Common myeloid progenitor, CD34-positive (primary cell): ENCODE measurements at regions not wholly inside any gene's neighbourhood (a gene's known extent, or its start where the extent isn't known, plus 50 kb on each side); places are given as distances from the start of the nearest gene placed in this dataset.

ENCODE experiments used
- CTCF ChIA-PET: fragments of 350-600 bp; sonication (Branson Sonifier 250); formaldehyde crosslinking; loops from one replicate; lab custom pipeline; 2021; ENCODE audit warnings: antibody characterized with exemption; lab: Charles Lee
- POLR2A ChIA-PET: fragments of 350-600 bp; sonication (Branson Sonifier 250); formaldehyde crosslinking; loops from one replicate; lab custom pipeline; 2021; ENCODE audit warnings: antibody characterized with exemption; lab: Charles Lee
- DNase-seq, 3 donors: peaks; one replicate each; pipeline versions ENCODE4 v3.0.0 to v3.0.0-alpha.2; 2013
- H3K27ac ChIP-seq, 2 experiments: 1 replicate in 1 of 2; 2 replicates in 1 of 2; pipeline ENCODE4 v1.7.0; 2013; ENCODE audit warnings: inconsistent platforms in 2 of 2, low read length in 2 of 2, mild to moderate bottlenecking in 2 of 2, low read depth in 1 of 2, moderate library complexity in 1 of 2; ENCODE audit not compliant: severe bottlenecking in 2 of 2, insufficient read depth in 1 of 2, poor library complexity in 1 of 2
- H3K27me3 ChIP-seq, 5 experiments: replicated peaks in 2 of 5; 1 replicate in 3 of 5; 2 replicates in 2 of 5; pipeline versions ENCODE4 v1.6.1 to v1.7.0; 2013; ENCODE audit warnings: low read length in 4 of 5, mild to moderate bottlenecking in 2 of 5, moderate library complexity in 2 of 5, inconsistent platforms in 1 of 5; ENCODE audit not compliant: insufficient read depth in 5 of 5, control insufficient read depth in 4 of 5
- H3K36me3 ChIP-seq, 4 experiments: 1 replicate in 2 of 4; 2 replicates in 2 of 4; pipeline versions ENCODE4 v1.6.1 to v1.7.0; 2013; ENCODE audit warnings: low read length in 3 of 4, control low read depth in 1 of 4, mild to moderate bottlenecking in 1 of 4; ENCODE audit not compliant: control insufficient read depth in 4 of 4, insufficient read depth in 4 of 4
- H3K4me1 ChIP-seq, 4 experiments: 1 replicate in 3 of 4; 2 replicates in 1 of 4; pipeline versions ENCODE4 v1.6.1 to v1.7.1; 2013; ENCODE audit warnings: low read length in 3 of 4, mild to moderate bottlenecking in 3 of 4, control low read depth in 1 of 4, inconsistent platforms in 1 of 4, moderate library complexity in 1 of 4; ENCODE audit not compliant: control insufficient read depth in 4 of 4, insufficient read depth in 4 of 4; ENCODE audit errors: control extremely low read depth in 1 of 4
- H3K4me3 ChIP-seq, 7 experiments: 1 replicate in 4 of 7; 2 replicates in 3 of 7; pipeline versions ENCODE4 v1.5.1 to v1.7.0; 2013; ENCODE audit warnings: mild to moderate bottlenecking in 7 of 7, low read length in 6 of 7, moderate library complexity in 6 of 7, inconsistent platforms in 2 of 7, low read depth in 2 of 7, control low read depth in 1 of 7; ENCODE audit not compliant: insufficient read depth in 4 of 7, control insufficient read depth in 1 of 7; ENCODE audit errors: extremely low read depth in 1 of 7
- H3K9me3 ChIP-seq, 5 experiments: 1 replicate in 4 of 5; 2 replicates in 1 of 5; pipeline versions ENCODE4 v1.6.1 to v1.7.1; 2013; ENCODE audit warnings: low read length in 4 of 5, mild to moderate bottlenecking in 2 of 5, inconsistent platforms in 1 of 5, low read depth in 1 of 5, moderate library complexity in 1 of 5; ENCODE audit not compliant: control insufficient read depth in 4 of 5, insufficient read depth in 2 of 5; ENCODE audit errors: control extremely low read depth in 1 of 5
- WGBS: methylation state at CpG from one replicate; pipeline ENCODE4 v1.1.5; 2013; ENCODE audit not compliant: insufficient coverage; 5-methylcytosine and 5-hydroxymethylcytosine counted together

DNA sequence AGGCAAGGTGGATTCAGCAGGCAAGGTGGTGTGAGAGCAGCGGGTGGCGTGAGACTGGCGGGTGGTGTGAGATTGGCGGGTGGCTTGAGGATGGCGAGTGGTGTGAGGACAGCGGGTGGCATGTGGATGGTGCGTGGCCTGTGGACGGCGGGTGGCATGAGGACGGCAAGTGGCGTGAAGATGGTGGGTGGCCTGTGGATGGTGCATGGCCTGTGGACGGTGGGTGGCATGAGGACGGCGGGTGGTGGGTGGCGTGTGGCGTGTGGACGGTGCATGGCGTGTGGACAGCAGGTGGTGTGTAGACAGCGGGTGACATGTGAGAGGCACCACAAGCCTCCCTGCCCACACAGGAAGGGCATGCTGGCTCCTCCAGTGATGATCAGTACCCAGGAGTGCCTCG, 186.9 kb upstream of the SALL3 start:
- ChIA-PET CTCF (no interaction called here), POLR2A (no interaction called here)
- Histone ChIP-seq H3K4me1 (no peaks in the 10 kb centered on the region), H3K9me3 (no peaks in the 10 kb centered on the region), H3K36me3 (no peaks in the 10 kb centered on the region), H3K4me3 (no peak overlapping the region), H3K27me3 (peaks cover 0 to 4% (median 0%) of the 10 kb centered on the region in 5 experiments), H3K27ac (no peak overlapping the region)
- WGBS: 93% methylated on average over 9 of the region's 20 CpGs
- no peak for DNase-seq

- H3K4me3 ChIP-seq: no peak overlapping the region
- H3K27me3 ChIP-seq: peaks cover 0 to 4% (median 0%) of the 10 kb centered on the region in 5 experiments
- ChIA-PET CTCF (no interaction called here), POLR2A (no interaction called here)
- H3K4me1 ChIP-seq: no peaks in the 10 kb centered on the region
- 89% methylated on average over 19 of the region's 19 CpGs for WGBS
- no peak overlapping the region for H3K27ac ChIP-seq
- no peaks in the 10 kb centered on the region for H3K9me3 ChIP-seq
- H3K36me3 ChIP-seq: no peaks in the 10 kb centered on the region
- no peak for DNase-seq
Measured at GRCh38 chr18:78793313-78794070, 186.1 kb upstream of the SALL3 start.

GRCh38 chr18:78794071-78794430, 185.6 kb upstream of the SALL3 start:
- POLR2A ChIA-PET: no interaction called here
- no peaks in the 10 kb centered on the region for H3K9me3 ChIP-seq
- CTCF ChIA-PET: no interaction called here
- H3K27ac ChIP-seq: no peak overlapping the region
- H3K4me3 ChIP-seq: no peak overlapping the region
- H3K4me1 ChIP-seq: no peaks in the 10 kb centered on the region
- DNase-seq: no peak
- no peaks in the 10 kb centered on the region for H3K36me3 ChIP-seq
- 69% methylated on average over 5 of the region's 7 CpGs for WGBS
- peaks cover 0 to 4% (median 0%) of the 10 kb centered on the region in 5 experiments for H3K27me3 ChIP-seq

DNA sequence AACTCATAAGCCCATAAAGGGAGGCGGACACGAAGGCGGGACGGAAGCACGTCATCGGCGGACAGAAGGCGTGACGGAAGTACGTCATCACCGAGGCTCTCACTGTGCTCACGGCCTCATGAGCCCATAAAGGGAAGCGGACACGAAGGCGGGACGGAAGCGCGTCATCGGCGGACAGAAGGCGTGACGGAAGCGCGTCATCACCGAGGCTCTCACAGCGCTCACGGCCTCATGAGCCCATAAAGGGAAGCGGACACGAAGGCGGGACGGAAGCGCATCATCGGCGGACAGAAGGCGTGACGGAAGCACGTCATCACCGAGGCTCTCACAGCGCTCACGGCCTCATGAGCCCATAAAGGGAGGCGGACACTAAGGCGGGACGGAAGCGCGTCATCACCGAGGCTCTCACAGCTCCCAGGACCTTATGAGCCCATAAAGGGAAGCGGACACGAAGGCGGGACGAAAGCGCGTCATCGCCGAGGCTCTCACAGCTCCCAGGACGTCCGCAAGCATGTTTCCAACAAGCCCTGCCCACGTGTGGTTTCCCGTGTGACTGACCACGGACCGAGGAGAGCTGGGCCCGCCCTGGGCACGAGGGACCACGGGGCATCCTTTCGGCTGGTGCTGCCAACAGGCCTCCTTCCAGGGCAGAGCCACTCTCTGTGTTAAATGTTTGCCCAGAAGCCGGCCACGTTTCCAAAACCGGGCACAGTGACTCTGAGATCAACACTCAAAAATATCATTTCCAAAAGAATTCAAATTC, 182.7 kb upstream of the SALL3 start:
- CTCF ChIA-PET: no interaction called here
- H3K4me1 ChIP-seq: no peaks in the 10 kb centered on the region
- no peaks in the 10 kb centered on the region for H3K9me3 ChIP-seq
- no peaks in the 10 kb centered on the region for H3K27me3 ChIP-seq
- POLR2A ChIA-PET: no interaction called here
- 95% methylated on average over 64 of the region's 67 CpGs for WGBS
- DNase-seq: no peak
- H3K4me3 ChIP-seq: no peak overlapping the region
- H3K27ac ChIP-seq: no peak overlapping the region
- no peaks in the 10 kb centered on the region for H3K36me3 ChIP-seq

GRCh38 chr18:78797499-78797898, 182.1 kb upstream of the SALL3 start:
- no peak for DNase-seq
- ChIA-PET POLR2A (no interaction called here), CTCF (no interaction called here)
- H3K4me3 ChIP-seq: no peak overlapping the region
- no peaks in the 10 kb centered on the region for H3K36me3 ChIP-seq
- no peaks in the 10 kb centered on the region for H3K27me3 ChIP-seq
- no peaks in the 10 kb centered on the region for H3K4me1 ChIP-seq
- WGBS: 98% methylated on average over 10 of the region's 11 CpGs
- no peaks in the 10 kb centered on the region for H3K9me3 ChIP-seq
- H3K27ac ChIP-seq: no peak overlapping the region

DNA sequence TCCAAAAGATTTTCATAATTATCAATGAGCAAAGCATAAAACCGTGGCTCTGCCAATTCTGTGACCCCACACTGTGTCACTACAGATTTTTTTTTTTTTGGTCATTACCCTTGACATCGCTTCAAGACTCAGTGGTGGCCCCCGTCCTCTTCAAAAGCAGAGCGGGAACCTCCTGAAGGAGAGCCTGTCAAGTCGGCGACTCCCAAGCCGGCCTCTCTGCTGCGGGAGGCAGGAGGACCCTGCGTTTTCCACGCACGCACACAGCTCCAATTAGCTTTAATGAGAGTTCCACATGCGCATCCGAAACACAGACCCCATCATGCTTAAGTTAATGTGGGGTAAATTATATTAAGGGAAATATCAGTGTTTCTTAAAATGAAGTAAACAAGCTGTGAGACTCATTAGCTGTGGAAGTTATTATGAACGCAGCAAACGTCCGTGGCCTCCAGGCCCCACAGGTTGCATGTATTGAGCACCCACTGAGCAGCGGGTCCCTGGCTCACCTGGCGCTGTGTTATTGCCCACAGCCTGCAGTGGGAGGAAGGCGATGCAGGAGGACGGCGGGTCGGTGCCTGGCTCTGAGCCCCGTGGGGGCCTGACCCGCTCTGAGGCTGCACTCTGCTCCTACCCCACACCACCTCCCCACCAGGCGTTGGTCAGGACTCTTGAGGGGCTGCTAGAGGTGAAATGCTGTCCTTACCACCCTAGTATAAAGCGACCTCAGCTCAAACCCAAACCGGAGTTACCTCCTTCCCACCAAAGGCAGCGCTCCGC, 181.0 kb upstream of the SALL3 start:
- DNase-seq: no peak
- 87% methylated on average over 24 of the region's 29 CpGs for WGBS
- Histone ChIP-seq H3K36me3 (no peaks in the 10 kb centered on the region), H3K4me3 (no peak overlapping the region), H3K27me3 (no peaks in the 10 kb centered on the region), H3K4me1 (no peaks in the 10 kb centered on the region), H3K9me3 (no peaks in the 10 kb centered on the region), H3K27ac (no peak overlapping the region)
- ChIA-PET CTCF (interaction anchor here (1.0 kb wide), 1 partner anchor 13 kb away, joined by 3 read pairs; no protein-coding TSS in a partner anchor), POLR2A (no interaction called here)
